SK-N-SH (cell line): ENCODE measurements at regions not wholly inside any gene's neighbourhood (a gene's known extent, or its start where the extent isn't known, plus 50 kb on each side); places are given as distances from the start of the nearest gene placed in this dataset.

ENCODE experiments used
- EP300 ChIP-seq, 2 experiments: IDR thresholded peaks; 2 replicates each; pipeline versions ENCODE4 v1.4.0 to v1.6.1; 2012; ENCODE audit warnings: borderline replicate concordance in 1 of 2, low read depth in 1 of 2, low read length in 1 of 2
- IRF3 ChIP-seq: fragments of 150-350 bp; IDR thresholded peaks from 2 replicates; pipeline ENCODE4 v1.6.1; 2016; ENCODE audit warnings: mild to moderate bottlenecking, low read depth, low read length
- NRF1 ChIP-seq: IDR thresholded peaks from 2 replicates; pipeline ENCODE4 v1.6.1; 2012; ENCODE audit warnings: low read depth, mild to moderate bottlenecking, low read length
- RCOR1 ChIP-seq: fragments of 150-350 bp; IDR thresholded peaks from 2 replicates; pipeline ENCODE4 v1.6.1; 2017; ENCODE audit warnings: antibody characterized with exemption, low read length
- TF ChIP-seq, protein P1 (sequence below): IDR thresholded peaks from 2 replicates; pipeline ENCODE4 v1.4.0; 2012; ENCODE audit warnings: low read depth
- TF ChIP-seq, protein P2 (sequence below): fragments of 200-600 bp; sonication (generic); IDR thresholded peaks from 2 replicates; pipeline ENCODE4 v1.6.1; 2017; ENCODE audit warnings: antibody characterized with exemption, mild to moderate bottlenecking, moderate library complexity
- TF ChIP-seq, protein P3 (sequence below): IDR thresholded peaks from 2 replicates; pipeline ENCODE4 v1.6.1; 2012; ENCODE audit warnings: mild to moderate bottlenecking, low read depth, low read length, moderate library complexity

DNA sequence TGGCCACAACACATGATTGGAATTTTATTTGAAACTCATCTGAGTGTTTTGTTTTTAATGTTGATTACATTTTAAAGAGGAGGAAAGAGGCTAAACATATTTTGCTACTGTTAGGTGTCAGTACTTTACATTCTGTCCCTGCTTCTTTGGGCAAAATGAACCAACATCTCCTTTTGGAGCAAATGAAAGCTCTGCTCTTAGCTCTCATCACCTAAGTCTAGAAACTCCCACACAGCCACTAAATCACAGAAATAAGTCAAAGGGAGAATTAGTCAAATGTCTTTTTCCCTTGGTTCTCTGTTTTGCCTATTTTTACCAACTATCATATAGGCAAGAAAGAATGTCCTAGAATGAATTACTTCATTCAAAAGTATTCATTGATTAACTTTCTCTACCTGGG, 666.8 kb downstream of the RNF144A start:
- TF ChIP-seq, protein P1, sequence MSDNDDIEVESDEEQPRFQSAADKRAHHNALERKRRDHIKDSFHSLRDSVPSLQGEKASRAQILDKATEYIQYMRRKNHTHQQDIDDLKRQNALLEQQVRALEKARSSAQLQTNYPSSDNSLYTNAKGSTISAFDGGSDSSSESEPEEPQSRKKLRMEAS = no peak
- TF ChIP-seq RCOR1 (no peak), EP300 (IDR thresholded peaks at IDR 0.05; ENCODE audit: borderline replicate concordance in 1 of 2, low read depth in 1 of 2, low read length in 1 of 2) (no peak), IRF3 (no peak), NRF1 (no peak)
- TF ChIP-seq, protein P2, sequence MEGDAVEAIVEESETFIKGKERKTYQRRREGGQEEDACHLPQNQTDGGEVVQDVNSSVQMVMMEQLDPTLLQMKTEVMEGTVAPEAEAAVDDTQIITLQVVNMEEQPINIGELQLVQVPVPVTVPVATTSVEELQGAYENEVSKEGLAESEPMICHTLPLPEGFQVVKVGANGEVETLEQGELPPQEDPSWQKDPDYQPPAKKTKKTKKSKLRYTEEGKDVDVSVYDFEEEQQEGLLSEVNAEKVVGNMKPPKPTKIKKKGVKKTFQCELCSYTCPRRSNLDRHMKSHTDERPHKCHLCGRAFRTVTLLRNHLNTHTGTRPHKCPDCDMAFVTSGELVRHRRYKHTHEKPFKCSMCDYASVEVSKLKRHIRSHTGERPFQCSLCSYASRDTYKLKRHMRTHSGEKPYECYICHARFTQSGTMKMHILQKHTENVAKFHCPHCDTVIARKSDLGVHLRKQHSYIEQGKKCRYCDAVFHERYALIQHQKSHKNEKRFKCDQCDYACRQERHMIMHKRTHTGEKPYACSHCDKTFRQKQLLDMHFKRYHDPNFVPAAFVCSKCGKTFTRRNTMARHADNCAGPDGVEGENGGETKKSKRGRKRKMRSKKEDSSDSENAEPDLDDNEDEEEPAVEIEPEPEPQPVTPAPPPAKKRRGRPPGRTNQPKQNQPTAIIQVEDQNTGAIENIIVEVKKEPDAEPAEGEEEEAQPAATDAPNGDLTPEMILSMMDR = no peak
- TF ChIP-seq, protein P3, sequence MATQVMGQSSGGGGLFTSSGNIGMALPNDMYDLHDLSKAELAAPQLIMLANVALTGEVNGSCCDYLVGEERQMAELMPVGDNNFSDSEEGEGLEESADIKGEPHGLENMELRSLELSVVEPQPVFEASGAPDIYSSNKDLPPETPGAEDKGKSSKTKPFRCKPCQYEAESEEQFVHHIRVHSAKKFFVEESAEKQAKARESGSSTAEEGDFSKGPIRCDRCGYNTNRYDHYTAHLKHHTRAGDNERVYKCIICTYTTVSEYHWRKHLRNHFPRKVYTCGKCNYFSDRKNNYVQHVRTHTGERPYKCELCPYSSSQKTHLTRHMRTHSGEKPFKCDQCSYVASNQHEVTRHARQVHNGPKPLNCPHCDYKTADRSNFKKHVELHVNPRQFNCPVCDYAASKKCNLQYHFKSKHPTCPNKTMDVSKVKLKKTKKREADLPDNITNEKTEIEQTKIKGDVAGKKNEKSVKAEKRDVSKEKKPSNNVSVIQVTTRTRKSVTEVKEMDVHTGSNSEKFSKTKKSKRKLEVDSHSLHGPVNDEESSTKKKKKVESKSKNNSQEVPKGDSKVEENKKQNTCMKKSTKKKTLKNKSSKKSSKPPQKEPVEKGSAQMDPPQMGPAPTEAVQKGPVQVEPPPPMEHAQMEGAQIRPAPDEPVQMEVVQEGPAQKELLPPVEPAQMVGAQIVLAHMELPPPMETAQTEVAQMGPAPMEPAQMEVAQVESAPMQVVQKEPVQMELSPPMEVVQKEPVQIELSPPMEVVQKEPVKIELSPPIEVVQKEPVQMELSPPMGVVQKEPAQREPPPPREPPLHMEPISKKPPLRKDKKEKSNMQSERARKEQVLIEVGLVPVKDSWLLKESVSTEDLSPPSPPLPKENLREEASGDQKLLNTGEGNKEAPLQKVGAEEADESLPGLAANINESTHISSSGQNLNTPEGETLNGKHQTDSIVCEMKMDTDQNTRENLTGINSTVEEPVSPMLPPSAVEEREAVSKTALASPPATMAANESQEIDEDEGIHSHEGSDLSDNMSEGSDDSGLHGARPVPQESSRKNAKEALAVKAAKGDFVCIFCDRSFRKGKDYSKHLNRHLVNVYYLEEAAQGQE = no peak
